GM18507 (cell line): ENCODE measurements at regions not wholly inside any gene's neighbourhood (a gene's known extent, or its start where the extent isn't known, plus 50 kb on each side); places are given as distances from the start of the nearest gene placed in this dataset.
A peak's percentile ranks its signal among the peaks of the same experiment; 100 is the strongest.
"Not testable (repeated sequence)": the region's sequence is repeated elsewhere in the genome, so short reads cannot be mapped to it uniquely, and the experiment has no call there.

Source experiments
- DNase-seq: peaks from one replicate; pipeline ENCODE4 v3.0.0; 2011; ENCODE audit warnings: low read depth; ENCODE audit not compliant: insufficient read length; ENCODE audit errors: extremely low spot score
- FAIRE-seq: peaks from 2 replicates; lab custom pipeline; 2011; peaks lifted over from hg19 to GRCh38; lab: Jason Lieb, UNC

DNA sequence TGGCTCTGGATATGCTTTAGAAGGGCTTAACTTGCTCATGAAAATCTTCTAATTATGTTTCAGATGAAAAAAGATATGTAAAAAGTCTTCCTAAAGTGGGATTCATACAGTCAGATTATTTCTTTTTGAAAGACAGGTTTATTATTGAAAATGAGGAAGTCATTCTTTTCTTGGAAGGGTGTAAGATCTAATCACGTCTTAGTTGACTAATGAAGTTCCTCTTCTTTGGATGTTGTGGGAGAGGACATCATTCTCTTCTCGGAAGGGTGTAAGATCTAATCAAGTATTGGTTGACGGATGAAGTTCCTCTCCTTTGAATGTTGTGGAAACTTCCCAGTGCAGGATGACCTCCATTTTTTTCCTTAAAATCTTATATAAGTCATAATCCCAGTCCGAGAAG, 74.9 kb downstream of the ALG10 start:
- no peak for DNase-seq
- FAIRE-seq = no peak

DNA sequence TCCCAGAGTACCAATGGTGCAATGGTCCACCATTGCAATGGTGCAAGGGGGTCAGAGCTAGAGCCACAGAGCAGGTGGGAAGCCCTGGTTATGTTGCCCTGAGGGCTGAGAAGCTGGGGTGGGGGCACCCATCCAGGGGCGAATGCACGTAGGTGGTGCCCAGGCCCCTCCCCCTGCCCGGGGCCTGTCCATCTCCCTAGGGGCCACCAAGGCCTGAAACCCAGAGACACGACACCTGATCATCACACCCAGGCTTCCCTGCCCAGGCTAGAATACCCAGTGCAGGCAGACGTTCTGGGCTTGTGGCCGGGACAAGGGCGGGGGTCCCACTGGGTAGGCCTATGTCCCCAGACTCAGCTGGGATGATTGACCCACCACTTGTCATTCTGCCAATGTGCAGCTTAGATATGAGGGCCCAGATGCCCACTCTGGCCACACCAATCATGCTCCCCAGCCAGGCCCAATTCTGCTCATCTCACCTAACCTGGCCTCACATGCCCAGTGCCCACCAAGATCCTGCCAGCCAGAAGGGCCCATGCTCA, 83.2 kb downstream of the ALG10 start:
- FAIRE-seq (no peak), DNase-seq (no peak)

DNA sequence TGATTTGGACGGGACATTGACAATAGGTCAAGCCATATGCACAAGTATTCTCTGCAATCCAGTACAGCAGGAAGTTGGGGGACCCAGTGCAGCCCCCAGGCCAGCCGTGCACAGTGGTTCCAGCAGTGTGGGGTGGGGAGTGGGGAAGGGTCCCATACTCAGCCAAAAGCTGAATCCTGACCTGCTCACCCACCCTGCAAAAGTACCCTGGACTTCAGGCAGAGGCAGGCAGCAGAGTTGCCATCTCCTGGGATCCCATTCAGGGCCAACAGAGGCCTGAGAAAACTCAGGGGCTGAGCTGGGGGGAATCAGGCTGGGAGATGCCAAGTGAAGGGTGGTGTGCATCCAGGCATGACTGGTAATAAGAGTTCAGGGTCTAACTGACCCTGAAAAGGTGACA, 83.9 kb downstream of the ALG10 start:
- no peak for FAIRE-seq

DNA sequence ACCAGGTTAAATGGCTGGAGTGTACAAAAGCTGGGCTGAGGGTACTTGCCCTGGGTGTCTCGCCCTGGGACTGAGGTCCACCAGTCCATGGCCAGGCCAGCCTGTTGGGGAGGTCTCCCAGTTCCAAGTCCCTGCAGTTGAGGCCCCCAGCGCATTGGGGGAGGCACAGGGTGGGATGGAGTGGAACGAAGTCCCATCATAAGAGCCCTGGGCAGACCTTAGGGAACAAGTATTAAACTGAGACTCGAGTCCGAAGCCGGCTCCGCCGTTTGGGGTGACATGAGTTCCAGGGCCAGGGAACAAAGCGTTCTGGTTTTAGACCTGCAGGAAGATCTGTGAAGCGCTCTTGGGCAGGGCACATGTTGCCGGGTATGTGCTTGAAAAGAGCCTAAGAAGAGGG, 84.7 kb downstream of the ALG10 start:
- DNase-seq (no peak), FAIRE-seq (no peak)

More for the DNA sequence above, 83.9 kb downstream of the ALG10 start:
- DNase-seq = no peak

DNA sequence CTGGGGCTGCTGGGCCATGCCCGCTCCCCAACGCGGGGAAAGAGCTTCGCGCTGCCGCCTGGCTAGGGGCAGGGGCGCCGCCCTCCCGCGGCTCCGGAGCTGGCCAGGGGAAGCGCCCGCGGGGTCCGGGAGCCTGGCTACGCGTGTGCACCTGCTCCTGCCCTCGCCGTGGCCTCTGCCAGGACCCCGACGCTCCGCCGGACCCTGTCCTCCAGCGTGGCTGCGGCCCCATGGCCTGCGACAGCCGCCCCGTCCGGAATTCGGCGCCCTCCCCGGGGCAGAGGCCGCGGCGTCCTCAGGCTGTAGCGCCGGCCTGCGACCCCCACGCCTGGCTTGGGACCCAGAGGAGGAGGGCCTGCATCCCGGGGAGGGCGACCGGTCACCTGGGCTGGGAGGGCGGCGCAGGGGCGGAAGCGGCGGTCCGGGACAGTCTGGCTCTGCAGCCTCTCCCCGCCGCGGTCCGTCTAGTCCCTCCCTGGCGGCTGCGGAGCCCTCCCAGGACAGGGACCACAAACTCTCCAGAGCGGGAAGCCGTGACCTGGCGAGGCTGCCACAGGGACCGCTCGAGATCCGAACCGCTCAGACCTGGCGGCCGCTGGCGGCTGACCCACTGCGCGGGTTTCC, 85.6 kb downstream of the ALG10 start:
- DNase-seq (no peak), FAIRE-seq (no peak)

DNA sequence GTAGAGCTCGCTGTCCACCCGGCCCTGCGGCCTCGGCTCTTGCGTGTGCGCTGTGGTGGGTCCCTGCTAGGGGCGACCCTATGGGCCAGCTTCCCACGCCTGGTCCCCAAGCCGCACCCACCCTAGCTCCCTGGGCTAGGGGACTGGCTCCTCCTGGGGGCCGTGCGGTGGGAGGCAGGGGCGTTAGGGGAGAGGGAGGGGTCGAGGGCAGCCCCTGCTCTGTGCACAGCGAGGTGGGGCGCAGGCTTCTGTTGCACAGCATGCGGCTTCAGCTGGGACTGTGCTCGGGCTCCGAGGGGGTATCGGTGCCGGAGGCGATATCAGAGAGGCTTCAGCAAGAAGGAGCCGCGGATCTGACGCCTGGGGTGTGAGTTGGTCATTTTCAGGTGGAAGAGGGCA, 86.1 kb downstream of the ALG10 start:
- no peak for FAIRE-seq
- DNase-seq = no peak

DNA sequence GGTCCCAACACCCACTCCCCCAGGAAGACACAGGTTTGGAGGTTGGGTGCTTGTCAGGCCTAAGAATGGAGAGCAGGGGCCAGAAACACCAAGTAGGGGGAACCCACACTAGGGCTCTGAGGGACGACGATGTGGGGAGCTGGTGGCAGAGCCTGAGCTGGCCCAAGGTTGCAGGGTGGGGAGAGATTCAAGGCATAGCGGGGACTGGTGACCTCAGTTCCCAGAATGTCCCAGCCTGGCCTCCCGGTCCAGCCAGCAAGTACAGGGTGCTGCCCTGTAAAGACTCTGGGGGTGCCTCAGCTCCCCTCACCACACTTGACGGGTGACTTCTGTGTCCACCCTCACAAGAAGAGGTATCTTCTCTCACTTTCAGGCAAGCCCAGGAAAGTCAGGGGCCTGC, 86.7 kb downstream of the ALG10 start:
- no peak for FAIRE-seq
- no peak for DNase-seq

DNA sequence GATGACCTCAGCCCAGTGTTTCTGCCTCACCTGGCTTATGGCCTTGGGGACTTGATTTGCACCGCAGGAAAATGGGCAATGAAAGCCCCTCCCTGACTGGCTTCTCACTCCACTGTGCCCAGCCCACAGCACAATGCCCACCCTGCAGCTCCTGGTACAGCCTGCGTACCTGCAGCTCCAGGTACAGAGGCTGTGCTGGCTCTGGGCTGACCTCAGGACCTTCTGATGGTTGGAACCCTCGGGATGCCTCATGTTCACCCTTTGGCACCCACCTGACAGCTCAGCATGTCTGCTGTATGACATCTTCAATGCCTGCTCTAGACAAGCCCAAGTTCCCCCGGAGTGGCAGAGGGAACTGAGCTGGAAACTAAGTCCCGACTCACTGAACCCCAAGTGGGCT, 87.1 kb downstream of the ALG10 start:
- no peak for DNase-seq
- no peak for FAIRE-seq

DNA sequence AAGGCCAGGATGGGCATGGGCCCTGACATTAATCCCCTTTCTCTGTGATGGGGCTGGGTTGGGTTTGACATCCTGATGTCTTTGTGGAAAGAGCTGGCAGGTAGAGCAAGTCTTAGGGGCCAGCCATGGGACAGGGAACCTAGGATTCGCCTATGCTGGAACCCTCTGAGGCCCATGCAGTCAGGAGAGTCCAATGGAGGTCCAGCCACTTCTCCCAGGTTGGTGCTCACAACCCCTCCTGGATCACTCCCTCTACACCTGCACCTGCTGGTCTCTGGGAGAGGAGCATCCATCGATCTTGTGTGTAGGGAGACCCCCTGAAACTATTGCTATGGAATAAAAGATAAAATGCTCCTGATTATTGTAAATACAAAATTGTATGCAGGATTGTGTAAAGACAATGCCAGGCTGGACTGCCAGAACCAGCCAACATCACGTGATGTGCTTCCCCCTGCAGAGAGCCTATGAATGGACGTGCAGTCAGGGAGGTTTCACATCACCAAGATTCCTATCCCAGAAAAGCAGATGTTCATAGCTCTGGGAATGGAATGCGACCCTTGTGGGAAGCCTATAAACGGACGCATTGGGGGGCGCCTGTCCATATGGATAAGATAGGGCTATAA, 87.7 kb downstream of the ALG10 start:
- not testable (repeated sequence) for FAIRE-seq, DNase-seq

DNA sequence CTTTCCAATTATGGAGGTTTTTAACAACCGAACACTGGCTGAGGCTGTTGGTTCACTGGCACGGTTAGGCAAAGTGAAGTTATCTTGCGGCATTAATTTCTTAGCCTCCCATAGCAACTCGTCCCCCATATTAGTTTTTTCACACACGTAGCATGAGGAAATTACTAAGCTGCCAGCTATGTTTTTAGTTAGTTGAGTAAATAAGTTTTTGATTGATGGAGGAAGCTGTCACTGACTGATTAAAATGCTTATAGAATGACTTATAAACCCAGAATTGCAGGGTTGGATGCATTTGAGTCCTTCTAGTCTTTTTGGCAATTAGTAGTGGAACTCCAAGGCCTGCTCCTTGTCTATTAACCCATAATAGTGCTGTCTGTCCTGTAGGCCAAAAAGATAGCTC, 97.1 kb downstream of the ALG10 start:
- no peak for FAIRE-seq
- no peak for DNase-seq

DNA sequence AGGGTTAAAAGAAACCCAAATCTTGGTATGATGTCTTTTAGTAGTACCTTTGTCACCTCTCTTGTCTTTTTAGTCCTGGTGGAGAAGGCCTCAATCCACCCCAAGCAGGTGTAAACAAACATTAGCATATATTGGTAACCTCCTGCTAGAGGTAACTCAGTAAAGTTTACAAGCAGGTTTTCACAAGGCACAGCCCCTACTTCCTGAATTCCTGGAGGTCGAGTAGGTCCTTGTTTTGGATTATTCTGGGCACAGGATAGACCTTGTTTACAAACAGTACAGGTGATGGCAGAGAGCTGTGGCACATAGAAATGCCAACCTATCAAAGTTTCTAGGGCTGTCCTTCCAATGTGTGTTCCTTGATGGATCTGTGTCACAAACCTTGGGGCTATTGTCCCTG, 99.1 kb downstream of the ALG10 start:
- no peak for DNase-seq
- FAIRE-seq = no peak

DNA sequence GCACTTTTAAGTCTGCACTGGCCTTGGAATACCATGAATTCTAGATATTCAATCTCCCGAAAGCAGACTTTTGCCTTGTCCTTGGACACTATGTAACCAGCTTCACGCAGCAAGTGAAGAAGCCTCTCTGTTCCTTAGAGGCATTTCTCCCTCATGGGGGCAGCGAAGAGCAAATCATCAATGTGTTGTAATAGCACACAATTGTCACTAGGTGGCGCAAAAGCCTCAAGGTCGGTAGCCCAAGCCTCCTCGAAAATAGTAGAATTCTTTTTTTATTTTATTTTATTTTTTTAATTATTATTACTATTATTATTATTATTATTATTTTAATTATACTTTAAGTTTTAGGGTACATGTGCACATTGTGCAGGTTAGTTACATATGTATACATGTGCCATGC, 100.8 kb downstream of the ALG10 start:
- DNase-seq (peak; percentile 20), FAIRE-seq (peak; percentile 39)

DNA sequence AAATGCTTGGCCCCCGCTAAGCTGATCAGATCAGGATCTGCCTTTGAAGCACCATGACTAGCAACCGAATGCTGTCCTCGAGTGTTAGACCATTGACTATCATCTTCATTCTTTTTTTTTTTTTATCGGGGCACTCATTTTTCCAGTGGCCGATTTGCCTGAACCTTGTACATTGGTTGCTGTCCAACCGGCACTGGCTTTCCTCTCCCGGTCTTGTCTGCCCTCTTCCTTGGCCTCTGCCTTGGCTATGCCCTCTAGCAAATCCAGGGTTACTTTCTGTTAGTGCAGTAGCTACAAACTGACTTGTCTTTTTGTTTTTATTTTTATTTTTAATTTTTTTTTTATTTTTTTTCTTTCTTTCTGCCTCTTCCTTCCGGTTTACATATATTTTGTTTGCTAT, 102.3 kb downstream of the ALG10 start:
- DNase-seq (no peak), FAIRE-seq (no peak)

DNA sequence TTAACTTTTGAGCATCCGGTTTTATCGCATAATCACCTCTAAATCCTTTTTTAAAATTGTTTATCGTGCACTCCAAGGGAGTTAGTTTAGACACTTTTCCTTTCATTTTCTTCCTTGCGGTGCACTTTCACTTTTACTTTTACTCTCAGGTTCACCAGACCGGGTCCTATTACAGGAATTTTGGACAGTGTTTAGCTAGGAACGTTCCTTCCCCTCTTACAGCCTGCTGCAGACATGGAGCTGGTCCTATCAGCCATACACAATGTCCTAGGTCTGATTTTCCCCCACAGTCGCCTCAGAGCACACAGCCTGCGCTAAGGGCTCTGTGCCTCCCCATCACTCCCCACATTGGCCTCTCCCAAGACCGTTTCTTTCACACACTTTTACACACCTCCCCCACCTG, 103.9 kb downstream of the ALG10 start:
- FAIRE-seq (no peak), DNase-seq (no peak)

DNA sequence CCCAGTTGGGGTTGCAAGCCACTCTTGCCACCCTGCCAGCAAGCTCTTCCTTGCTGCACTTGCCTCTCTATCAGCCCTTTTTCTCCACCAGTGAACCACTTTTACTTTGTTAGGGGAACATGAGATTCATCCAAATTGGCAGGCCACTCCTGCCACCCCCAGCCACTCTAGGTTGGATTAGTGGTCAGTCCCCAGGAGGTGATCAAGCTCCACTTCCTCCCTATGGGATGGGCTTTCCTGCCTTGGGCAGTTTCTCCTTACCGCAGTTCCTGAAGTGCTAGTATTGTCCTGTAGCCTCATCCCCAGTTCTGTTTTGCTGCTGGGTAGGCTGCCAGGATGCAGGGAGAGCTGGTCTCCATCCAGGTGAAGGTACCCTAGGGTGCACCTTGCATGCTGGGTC, 104.5 kb downstream of the ALG10 start:
- FAIRE-seq (no peak), DNase-seq (no peak)

DNA sequence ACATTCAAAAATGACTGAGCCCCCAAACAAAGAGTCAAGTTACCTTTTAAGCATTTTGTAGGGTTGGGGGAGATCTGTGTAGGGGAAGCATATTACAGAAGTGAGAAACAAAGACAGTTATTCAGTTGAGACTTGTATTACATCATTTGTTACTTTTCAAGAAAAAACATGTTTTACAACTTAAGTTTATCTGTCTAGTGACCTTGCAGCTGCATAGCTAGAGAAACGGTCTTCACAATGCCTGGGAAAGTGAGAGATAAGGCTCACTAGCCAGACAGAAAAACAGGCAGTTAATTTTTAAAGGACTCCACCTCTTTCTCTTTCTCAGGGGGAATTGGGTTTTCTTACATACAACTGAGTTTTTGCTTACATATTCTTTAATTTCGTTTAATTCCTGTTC, 105.1 kb downstream of the ALG10 start:
- FAIRE-seq, DNase-seq: not testable (repeated sequence)

DNA sequence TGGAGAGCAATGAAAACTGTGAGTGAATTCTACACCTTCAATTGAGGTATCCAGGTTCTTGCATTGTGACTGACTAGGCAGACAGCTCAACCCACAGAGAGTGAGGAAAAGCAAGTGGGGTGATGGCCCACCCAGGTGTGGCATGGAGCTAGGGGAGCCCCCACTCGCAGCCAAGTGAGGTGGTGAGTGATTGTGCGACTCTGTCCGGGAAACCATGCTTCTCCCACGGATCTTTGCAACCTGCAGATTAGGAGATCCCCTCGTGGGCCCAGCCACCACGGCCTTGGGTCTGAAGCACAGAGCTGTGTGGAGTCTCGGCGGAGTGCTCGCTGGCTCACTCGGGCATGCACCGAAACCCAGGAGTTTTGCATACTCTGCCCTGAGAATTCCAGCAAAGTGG, 120.1 kb downstream of the ALG10 start:
- FAIRE-seq = no peak
- DNase-seq = no peak

DNA sequence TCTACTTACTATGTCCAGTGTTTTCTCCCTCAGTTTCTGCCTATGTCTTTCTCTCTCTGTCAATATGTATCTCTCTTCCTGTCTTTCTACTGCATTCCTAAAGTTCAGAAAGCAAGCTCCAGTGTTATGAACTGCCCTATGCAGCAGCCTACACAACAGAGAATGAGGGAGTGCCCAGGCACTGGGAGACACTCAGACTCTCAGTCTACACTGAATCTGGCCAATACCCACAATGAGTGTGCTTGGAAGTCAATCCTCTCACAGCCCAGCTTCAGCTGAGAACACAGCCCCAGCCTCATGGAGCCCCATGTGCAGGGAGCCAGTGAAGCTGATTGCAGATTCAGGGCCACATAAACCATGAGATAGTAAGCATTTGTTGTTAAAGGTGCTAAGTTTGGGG, 128.7 kb downstream of the ALG10 start:
- FAIRE-seq = no peak
- DNase-seq = no peak

DNA sequence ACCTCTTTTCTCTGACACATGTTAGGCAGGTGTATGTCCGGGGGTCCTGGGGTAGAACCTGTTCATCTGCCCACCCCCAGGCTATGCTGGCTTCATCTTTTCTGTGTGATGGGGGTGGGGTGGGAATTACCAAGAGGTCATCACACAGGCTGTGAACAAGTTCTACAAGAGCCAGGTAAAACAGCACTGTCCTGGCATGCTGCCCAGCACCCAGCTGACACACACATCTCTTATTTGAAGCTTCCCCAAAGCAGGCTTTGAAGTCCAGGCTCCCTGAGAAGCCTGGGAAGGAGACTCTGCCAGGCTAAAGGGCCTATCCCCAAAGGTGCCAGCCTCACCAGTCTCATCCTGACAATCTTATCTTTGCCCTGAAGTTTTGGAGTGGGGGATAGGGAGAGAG, 141.1 kb downstream of the ALG10 start:
- no peak for FAIRE-seq

DNA sequence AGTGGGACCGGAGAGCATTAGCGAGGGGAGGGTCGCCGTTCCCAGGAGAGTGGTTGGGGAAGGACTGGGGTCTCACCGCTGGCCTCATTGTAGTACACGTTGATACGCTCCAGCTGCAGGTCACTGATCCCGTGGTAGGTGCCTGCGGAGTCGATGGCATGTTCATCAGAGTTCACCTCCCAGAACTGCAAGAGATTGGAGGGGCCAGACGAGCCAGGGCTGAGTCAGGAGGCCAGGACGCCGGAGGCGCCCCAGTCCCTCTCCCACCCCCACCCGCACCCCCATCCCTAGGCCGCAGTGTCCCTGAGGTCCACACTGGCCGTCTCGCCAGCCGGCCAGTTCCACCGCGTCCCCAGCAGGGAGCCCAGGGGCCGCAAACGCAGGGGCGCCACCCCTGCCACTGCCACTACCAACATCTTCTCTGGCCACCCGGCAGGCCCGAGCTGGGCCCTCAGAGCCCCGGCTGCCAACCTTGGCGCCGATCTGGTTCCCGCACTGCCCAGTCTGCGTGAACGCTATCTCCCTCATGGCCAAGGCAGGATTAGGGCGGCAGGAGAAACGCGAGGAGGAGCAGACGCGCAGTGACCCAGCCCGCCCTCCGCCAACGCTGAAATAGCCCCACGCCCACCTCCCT, 144.2 kb downstream of the ALG10 start:
- FAIRE-seq (no peak), DNase-seq (no peak)

More for the DNA sequence above, 141.1 kb downstream of the ALG10 start:
- no peak for DNase-seq

DNA sequence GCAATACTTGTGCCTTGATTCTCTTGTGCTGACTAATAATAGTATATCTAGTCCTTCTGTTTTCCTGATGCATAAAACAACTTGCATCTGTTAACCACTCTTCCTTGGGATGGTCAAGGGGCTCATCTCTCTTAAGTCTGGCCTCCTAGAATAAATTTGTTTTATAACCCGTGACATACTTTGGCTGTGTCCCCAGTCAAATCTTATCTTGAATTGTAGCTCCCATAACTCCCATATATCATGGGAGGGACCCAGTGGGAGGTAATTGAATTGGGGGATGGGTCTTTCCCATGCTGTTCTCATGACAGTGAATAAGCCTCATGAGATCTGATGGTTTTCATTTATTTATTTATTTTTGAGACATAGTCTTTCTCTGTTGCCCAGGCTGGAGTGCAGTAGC, 146.2 kb downstream of the ALG10 start:
- not testable (repeated sequence) for FAIRE-seq, DNase-seq
